Endodermal cell (in vitro differentiated cells): ENCODE measurements at regions not wholly inside any gene's neighbourhood (a gene's known extent, or its start where the extent isn't known, plus 50 kb on each side); places are given as distances from the start of the nearest gene placed in this dataset.

Experiments
- DNase-seq: peaks from one replicate; pipeline ENCODE4 v3.0.0-alpha.2; 2017
- H3K27ac ChIP-seq: 2 replicates; pipeline ENCODE4 v1.5.1; 2013; ENCODE audit warnings: mild to moderate bottlenecking, low read depth, low read length, moderate library complexity
- H3K27me3 ChIP-seq: 2 replicates; pipeline ENCODE4 v1.6.1; 2013; ENCODE audit warnings: mild to moderate bottlenecking, low read length, moderate library complexity; ENCODE audit not compliant: insufficient read depth, control insufficient read depth, poor library complexity, severe bottlenecking
- H3K36me3 ChIP-seq: 2 replicates; pipeline ENCODE4 v1.7.0; 2013; ENCODE audit warnings: mild to moderate bottlenecking, low read length, moderate library complexity; ENCODE audit not compliant: control insufficient read depth, insufficient read depth
- H3K4me1 ChIP-seq: one replicate; pipeline ENCODE4 v1.7.0; 2013; ENCODE audit warnings: low read length; ENCODE audit not compliant: control insufficient read depth, insufficient read depth
- H3K4me3 ChIP-seq: 2 replicates; pipeline ENCODE4 v1.5.1; 2013; ENCODE audit warnings: mild to moderate bottlenecking, low read length, moderate library complexity
- H3K9ac ChIP-seq: 2 replicates; pipeline ENCODE4 v1.6.1; 2013; ENCODE audit warnings: mild to moderate bottlenecking, low read length, moderate library complexity; ENCODE audit not compliant: poor library complexity, severe bottlenecking; ENCODE audit errors: extremely low read depth
- H3K9me3 ChIP-seq: 2 replicates; pipeline ENCODE4 v1.6.1; 2013; ENCODE audit warnings: mild to moderate bottlenecking, low read length, moderate library complexity; ENCODE audit not compliant: control insufficient read depth
- H3K27ac Mint-ChIP-seq: 2 replicates; pipeline ENCODE4 v1.8.0; 2020; ENCODE audit warnings: mixed read lengths
- H3K27me3 Mint-ChIP-seq: 2 replicates; pipeline ENCODE4 v1.8.0; 2021; ENCODE audit warnings: mild to moderate bottlenecking, mixed read lengths; ENCODE audit not compliant: insufficient read depth
- H3K36me3 Mint-ChIP-seq: 2 replicates; pipeline ENCODE4 v1.8.0; 2020; ENCODE audit warnings: low read depth, mixed read lengths
- H3K4me1 Mint-ChIP-seq: 2 replicates; pipeline ENCODE4 v1.8.0; 2020; ENCODE audit warnings: mixed read lengths
- H3K4me3 Mint-ChIP-seq: 2 replicates; pipeline ENCODE4 v1.8.0; 2020; ENCODE audit warnings: mild to moderate bottlenecking, moderate library complexity, mixed read lengths
- H3K9me3 Mint-ChIP-seq: 2 replicates; pipeline ENCODE4 v1.8.0; 2020; ENCODE audit warnings: mild to moderate bottlenecking, mixed read lengths
- WGBS, 2 experiments: methylation state at CpG; one replicate each; pipeline versions ENCODE4 v1.1.5 to v1.1.7; 2013; ENCODE audit warnings: missing lambda C conversion rate in 2 of 2, mixed read lengths in 1 of 2; ENCODE audit not compliant: insufficient coverage in 1 of 2, insufficient read length in 1 of 2; 5-methylcytosine and 5-hydroxymethylcytosine counted together
- TF ChIP-seq, protein P1 (sequence below): fragments of 200-600 bp; sonication (generic); conservative IDR thresholded peaks from 2 replicates; pipeline ENCODE4 v1.5.0; 2021; ENCODE audit warnings: antibody characterized with exemption, mild to moderate bottlenecking

DNA sequence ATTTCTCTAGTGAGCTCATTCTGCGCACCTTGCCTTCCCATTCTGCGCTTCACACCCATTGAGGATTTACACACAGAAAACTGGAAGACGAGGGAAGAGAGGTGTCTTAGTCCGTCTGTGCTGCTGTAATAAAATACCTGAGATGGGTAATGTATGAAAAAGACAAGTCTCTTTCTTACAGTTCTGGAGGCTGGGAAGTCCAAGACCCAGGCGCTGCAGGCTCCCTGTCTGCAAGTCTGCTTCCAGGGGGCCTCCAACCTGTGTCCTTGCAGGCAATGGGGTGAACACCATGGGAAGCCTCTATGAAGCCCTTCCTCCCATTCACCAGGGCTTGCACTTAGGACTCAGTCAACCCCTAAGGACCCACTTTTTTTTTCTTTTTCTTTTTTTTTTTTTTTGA lies 245.0 kb downstream of the AUH start:
- H3K9me3 ChIP-seq, result peaks cover 1% of the 10 kb centered on the region
- H3K4me3 Mint-ChIP-seq, result no peak overlapping the region
- DNase-seq, result no peak
- H3K27ac ChIP-seq, result no peak overlapping the region
- 85 to 93% methylated on average over 3 to 5 of the region's 5 CpGs for WGBS, 2 experiments
- no peak overlapping the region for H3K27ac Mint-ChIP-seq
- peaks cover 15% of the 10 kb centered on the region for H3K9me3 Mint-ChIP-seq
- H3K4me1 Mint-ChIP-seq, result peaks cover 17% of the 10 kb centered on the region
- peaks cover 34% of the 10 kb centered on the region for H3K27me3 Mint-ChIP-seq
- H3K9ac ChIP-seq, result no peak overlapping the region
- no peak overlapping the region for H3K4me3 ChIP-seq
- H3K36me3 Mint-ChIP-seq, result no peaks in the 10 kb centered on the region
- TF ChIP-seq, protein P1, sequence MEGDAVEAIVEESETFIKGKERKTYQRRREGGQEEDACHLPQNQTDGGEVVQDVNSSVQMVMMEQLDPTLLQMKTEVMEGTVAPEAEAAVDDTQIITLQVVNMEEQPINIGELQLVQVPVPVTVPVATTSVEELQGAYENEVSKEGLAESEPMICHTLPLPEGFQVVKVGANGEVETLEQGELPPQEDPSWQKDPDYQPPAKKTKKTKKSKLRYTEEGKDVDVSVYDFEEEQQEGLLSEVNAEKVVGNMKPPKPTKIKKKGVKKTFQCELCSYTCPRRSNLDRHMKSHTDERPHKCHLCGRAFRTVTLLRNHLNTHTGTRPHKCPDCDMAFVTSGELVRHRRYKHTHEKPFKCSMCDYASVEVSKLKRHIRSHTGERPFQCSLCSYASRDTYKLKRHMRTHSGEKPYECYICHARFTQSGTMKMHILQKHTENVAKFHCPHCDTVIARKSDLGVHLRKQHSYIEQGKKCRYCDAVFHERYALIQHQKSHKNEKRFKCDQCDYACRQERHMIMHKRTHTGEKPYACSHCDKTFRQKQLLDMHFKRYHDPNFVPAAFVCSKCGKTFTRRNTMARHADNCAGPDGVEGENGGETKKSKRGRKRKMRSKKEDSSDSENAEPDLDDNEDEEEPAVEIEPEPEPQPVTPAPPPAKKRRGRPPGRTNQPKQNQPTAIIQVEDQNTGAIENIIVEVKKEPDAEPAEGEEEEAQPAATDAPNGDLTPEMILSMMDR, result no peak
- no peaks in the 10 kb centered on the region for H3K27me3 ChIP-seq
- no peaks in the 10 kb centered on the region for H3K4me1 ChIP-seq
- H3K36me3 ChIP-seq, result no peaks in the 10 kb centered on the region

DNA sequence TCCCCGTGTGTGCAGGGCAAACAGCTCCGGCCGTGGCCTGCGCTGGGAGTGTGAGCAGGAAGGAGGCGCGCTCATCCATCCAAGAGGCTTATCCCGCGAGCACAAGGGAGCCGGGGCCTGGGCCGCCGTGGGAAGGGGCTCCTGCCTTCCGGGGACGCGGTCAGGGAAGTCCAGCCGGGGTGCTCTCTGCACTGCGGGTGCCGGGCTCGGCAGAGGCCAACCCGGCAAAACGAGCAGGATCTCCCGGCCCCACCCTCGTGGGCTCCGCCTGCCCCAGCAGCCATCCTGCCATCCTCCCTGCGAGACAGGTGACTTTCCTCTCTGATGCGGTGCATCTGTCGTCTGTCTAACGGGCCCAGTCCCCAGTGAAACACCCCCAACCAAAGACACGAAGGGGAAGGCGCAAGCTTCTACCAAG lies 244.2 kb downstream of the AUH start:
- no peaks in the 10 kb centered on the region for H3K36me3 ChIP-seq
- Mint-ChIP-seq H3K27ac (no peak overlapping the region), H3K9me3 (peaks cover 20% of the 10 kb centered on the region), H3K27me3 (peaks cover 34% of the 10 kb centered on the region), H3K36me3 (peaks cover 2% of the 10 kb centered on the region), H3K4me1 (peaks cover 17% of the 10 kb centered on the region), H3K4me3 (no peak overlapping the region)
- H3K4me1 ChIP-seq, result no peaks in the 10 kb centered on the region
- H3K27me3 ChIP-seq, result no peaks in the 10 kb centered on the region
- H3K27ac ChIP-seq, result no peak overlapping the region
- TF ChIP-seq, protein P1, result no peak
- no peak overlapping the region for H3K9ac ChIP-seq
- H3K4me3 ChIP-seq, result no peak overlapping the region
- H3K9me3 ChIP-seq, result peaks cover 5% of the 10 kb centered on the region
- 94 to 95% methylated on average over 19 to 29 of the region's 29 CpGs for WGBS, 2 experiments
- DNase-seq, result no peak

DNA sequence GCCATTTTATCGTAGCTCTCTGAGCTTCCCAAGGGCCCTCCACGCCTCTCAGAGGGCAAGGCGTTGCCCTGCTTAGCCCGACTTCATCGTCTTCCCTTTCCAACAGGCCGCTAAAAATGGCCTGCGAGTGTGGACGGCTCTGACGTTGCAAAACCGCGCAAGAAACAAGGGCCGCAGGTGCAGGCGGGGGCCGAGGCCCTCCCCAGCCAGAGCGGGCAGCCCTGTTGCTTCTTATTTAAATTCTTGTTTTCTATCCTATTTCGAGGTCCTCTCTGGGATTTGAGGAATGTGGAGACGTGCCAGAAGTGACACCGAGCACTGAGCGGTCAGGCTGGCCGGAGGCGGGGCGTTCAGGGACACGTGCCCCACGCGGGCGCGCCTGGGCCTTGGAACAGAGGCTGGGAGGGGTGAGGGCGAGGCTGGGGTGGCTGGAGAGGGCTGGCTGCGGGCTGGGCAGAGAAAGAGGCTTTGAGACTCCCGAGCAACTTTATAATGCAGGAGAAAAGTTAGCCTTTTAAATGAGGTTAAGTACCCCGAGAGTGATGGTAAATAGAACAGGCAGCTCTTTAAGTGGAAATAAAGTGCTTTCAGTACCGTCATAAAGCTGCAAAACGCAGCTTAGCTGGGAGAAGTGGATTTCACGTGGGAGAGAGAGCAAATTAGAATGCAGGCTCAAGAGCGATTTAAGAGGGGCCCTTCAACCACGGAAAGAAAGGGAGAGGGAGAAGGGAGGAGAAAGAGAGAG lies 243.6 kb downstream of the AUH start:
- peaks cover 30% of the 10 kb centered on the region for H3K27me3 Mint-ChIP-seq
- Histone ChIP-seq H3K36me3 (no peaks in the 10 kb centered on the region), H3K27me3 (no peaks in the 10 kb centered on the region), H3K27ac (no peak overlapping the region), H3K9me3 (peaks cover 5% of the 10 kb centered on the region), H3K9ac (no peak overlapping the region), H3K4me3 (no peak overlapping the region), H3K4me1 (no peaks in the 10 kb centered on the region)
- H3K4me3 Mint-ChIP-seq, result peak overlapping the region; percentile 36
- TF ChIP-seq, protein P1, result no peak
- 78 to 79% methylated on average over 28 to 36 of the region's 36 CpGs for WGBS, 2 experiments
- peaks cover 23% of the 10 kb centered on the region for H3K9me3 Mint-ChIP-seq
- peaks cover 2% of the 10 kb centered on the region for H3K36me3 Mint-ChIP-seq
- DNase-seq, result peak; percentile 75
- peaks cover 17% of the 10 kb centered on the region for H3K4me1 Mint-ChIP-seq
- H3K27ac Mint-ChIP-seq, result no peak overlapping the region
